GM12878 (cell line): ENCODE measurements at regions not wholly inside any gene's neighbourhood (a gene's known extent, or its start where the extent isn't known, plus 50 kb on each side); places are given as distances from the start of the nearest gene placed in this dataset.

Source experiments
- ATAC-seq: fragments of 200-7000 bp; cut with Tn5 transposase; 3 replicates; pipeline ENCODE4 v1.9.1; 2020; ENCODE audit warnings: mild to moderate bottlenecking, moderate library complexity
- BruUV-seq: library from RNA; stranded (reverse); fragments of 400-500 nt; replicated peaks from 2 replicates; lab custom pipeline; 2021; lab: Mats Ljungman, UMichigan
- CTCF ChIA-PET: fragments of 300-600 bp; sonication (Branson Sonifier 250); formaldehyde crosslinking; extraction: SDS; loops from one replicate; lab custom pipeline; 2021; ENCODE audit warnings: inconsistent platforms; lab: Yijun Ruan, JAX
- POLR2A ChIA-PET: fragments of 350-600 bp; formaldehyde crosslinking; extraction: SDS; loops from one replicate; lab custom pipeline; 2021; ENCODE audit warnings: inconsistent platforms; lab: Charles Lee
- RAD21 ChIA-PET: fragments of 300-600 bp; sonication (Branson Sonifier 250); formaldehyde crosslinking; loops from one replicate; lab custom pipeline; 2023; ENCODE audit warnings: antibody characterized with exemption; ENCODE audit not compliant: unreplicated experiment; lab: Charles Lee
- SMC1A ChIA-PET: fragments of 300-600 bp; sonication (Branson Sonifier 250); formaldehyde crosslinking; loops from one replicate; lab custom pipeline; 2023; ENCODE audit not compliant: unreplicated experiment, uncharacterized antibody; lab: Charles Lee
- DNase-seq: peaks from one replicate; pipeline ENCODE4 v3.0.0-alpha.2; 2011; ENCODE audit warnings: low read depth, low spot score
- FAIRE-seq: peaks from 3 replicates; lab custom pipeline; 2011; peaks lifted over from hg19 to GRCh38; lab: Jason Lieb, UNC
- H2AFZ ChIP-seq: 2 replicates; pipeline ENCODE4 v1.6.0; 2011; ENCODE audit warnings: low read depth, low read length, control low read depth; ENCODE audit not compliant: control insufficient read depth
- H3K27ac ChIP-seq: 2 replicates; pipeline ENCODE4 v1.5.1; 2011; ENCODE audit warnings: control low read depth; ENCODE audit not compliant: control insufficient read depth, insufficient read depth
- H3K27me3 ChIP-seq, 2 experiments: replicated peaks in 1 of 2; 2 replicates each; pipeline versions ENCODE4 v1.6.0 to v1.6.1; 2011; ENCODE audit warnings: low read length in 1 of 2; ENCODE audit not compliant: control insufficient read depth in 2 of 2, insufficient read depth in 2 of 2
- H3K36me3 ChIP-seq, 2 experiments: 2 replicates each; pipeline ENCODE4 v1.5.1; 2011; ENCODE audit warnings: low read length in 1 of 2; ENCODE audit not compliant: control insufficient read depth in 2 of 2, insufficient read depth in 2 of 2
- H3K4me1 ChIP-seq: 2 replicates; pipeline ENCODE4 v1.6.1; 2011; ENCODE audit warnings: mild to moderate bottlenecking, low read length, moderate library complexity, mixed read lengths; ENCODE audit not compliant: control insufficient read depth, insufficient read depth
- H3K4me2 ChIP-seq: 2 replicates; pipeline ENCODE4 v1.6.0; 2011; ENCODE audit warnings: control low read depth; ENCODE audit not compliant: control insufficient read depth, insufficient read depth
- H3K4me3 ChIP-seq: fragments of 200-600 bp; sonication (generic); 2 replicates; pipeline ENCODE4 v1.5.1; 2016
- H3K79me2 ChIP-seq: 2 replicates; pipeline ENCODE4 v1.6.0; 2011; ENCODE audit warnings: low read length; ENCODE audit not compliant: control insufficient read depth, insufficient read depth
- H3K9ac ChIP-seq: 2 replicates; pipeline ENCODE4 v1.8.0; 2011; ENCODE audit warnings: low read length, control low read depth, mixed read lengths; ENCODE audit not compliant: control insufficient read depth, insufficient read depth
- H3K9me3 ChIP-seq: replicated peaks from 3 replicates; pipeline ENCODE4 v1.5.1; 2011; ENCODE audit warnings: mild to moderate bottlenecking, low read length; ENCODE audit not compliant: control insufficient read depth, insufficient read depth
- H4K20me1 ChIP-seq: 2 replicates; pipeline ENCODE4 v1.6.0; 2011; ENCODE audit not compliant: control insufficient read depth, insufficient read depth
- CREM ChIP-seq: IDR thresholded peaks from 2 replicates; pipeline ENCODE4 v1.6.1; 2014; ENCODE audit warnings: antibody characterized with exemption, low read depth
- ELK1 ChIP-seq: IDR thresholded peaks from 2 replicates; pipeline ENCODE4 v1.6.1; 2012; ENCODE audit warnings: low read depth, low read length, improper control_type of control experiment
- HCFC1 ChIP-seq: fragments of 150-350 bp; IDR thresholded peaks from 2 replicates; pipeline ENCODE4 v1.6.1; 2014; ENCODE audit warnings: low read length
- JUNB ChIP-seq: IDR thresholded peaks from 2 replicates; pipeline ENCODE4 v1.6.1; 2016; ENCODE audit warnings: antibody characterized with exemption, mild to moderate bottlenecking
- MTA3 ChIP-seq: IDR thresholded peaks from 2 replicates; pipeline ENCODE4 v1.6.1; 2012; ENCODE audit warnings: low read length, inconsistent platforms, borderline replicate concordance
- NFYB ChIP-seq: IDR thresholded peaks from 2 replicates; pipeline ENCODE4 v1.6.1; 2011; ENCODE audit warnings: low read depth, mild to moderate bottlenecking, low read length, improper control_type of control experiment, moderate library complexity; ENCODE audit not compliant: insufficient read depth
- NKRF ChIP-seq: fragments of 450-650 bp; conservative IDR thresholded peaks from 2 replicates; pipeline ENCODE4 v1.6.1; 2017; ENCODE audit warnings: mild to moderate bottlenecking, moderate library complexity
- RAD21 ChIP-seq: IDR thresholded peaks from 2 replicates; pipeline ENCODE4 v1.6.1; 2011; ENCODE audit warnings: mild to moderate bottlenecking, low read depth, low read length, moderate library complexity; ENCODE audit not compliant: insufficient read depth
- RB1 ChIP-seq: fragments of 450-650 bp; formaldehyde crosslinking; IDR thresholded peaks from 2 replicates; pipeline ENCODE4 v1.6.1; 2017; ENCODE audit warnings: mild to moderate bottlenecking, borderline replicate concordance
- REST ChIP-seq: IDR thresholded peaks from 2 replicates; pipeline ENCODE4 v1.6.1; 2012; ENCODE audit warnings: mild to moderate bottlenecking, low read depth, low read length
- RUNX3 ChIP-seq: IDR thresholded peaks from 2 replicates; pipeline ENCODE4 v1.6.1; 2012; ENCODE audit warnings: low read length, inconsistent platforms
- STAT3 ChIP-seq: IDR thresholded peaks from 2 replicates; pipeline ENCODE4 v1.6.1; 2011; ENCODE audit warnings: low read depth, low read length, improper control_type of control experiment
- WGBS: methylation state at CpG from one replicate; pipeline ENCODE4 v1.1.6; 2016; ENCODE audit warnings: low lambda C conversion rate; ENCODE audit not compliant: insufficient replicate concordance, insufficient coverage; ENCODE audit errors: missing lambda C conversion rate; 5-methylcytosine and 5-hydroxymethylcytosine counted together
- in situ Hi-C: fragments of 300-500 bp; cut with MboI; formaldehyde crosslinking; loops from 9 replicates; pipeline ENCODE4 v1.14.3; 2018; ENCODE audit warnings: mixed read lengths
- intact Hi-C: fragments of 100-400 bp; cut with micrococcal nuclease; formaldehyde crosslinking; loops from one replicate; pipeline ENCODE4 v1.14.2; 2022; ENCODE audit not compliant: unreplicated experiment

GRCh38 chr2:61620244-61621159 lies 82.3 kb upstream of the XPO1 start:
- ChIA-PET CTCF (interaction anchor here (0.6 to 1.3 kb wide), 5 partner anchors 14 to 622 kb away, joined by 3 to 4 read pairs (median 4); no protein-coding TSS in a partner anchor), POLR2A (no interaction called here), RAD21 (interaction anchor here (1.3 kb wide), 1 partner anchor 94 kb away, joined by 3 read pairs; no protein-coding TSS in a partner anchor), SMC1A (interaction anchor here (0.8 kb wide), 1 partner anchor 86 kb away, joined by 3 read pairs; no protein-coding TSS in a partner anchor)
- Histone ChIP-seq H3K27ac (no peak overlapping the region), H3K4me1 (no peaks in the 10 kb centered on the region), H3K79me2 (no peaks in the 10 kb centered on the region), H3K36me3 (no peaks in the 10 kb centered on the region), H2AFZ (no peak overlapping the region), H3K9me3 (no peaks in the 10 kb centered on the region), H3K4me2 (no peak overlapping the region), H3K9ac (no peak overlapping the region), H3K4me3 (no peak overlapping the region), H4K20me1 (no peaks in the 10 kb centered on the region), H3K27me3 (no peaks in the 10 kb centered on the region)
- in situ Hi-C loops (no loop called here), intact Hi-C loops (no loop called here)
- TF ChIP-seq HCFC1 (no peak), REST (no peak), RUNX3 (0 out of 2 replicates have a peak, but pooled peaks have one; percentile 31), RAD21 (peak; percentile 30; the same call in 1 of the 2 replicates), RB1 (no peak), STAT3 (no peak), JUNB (peak; percentile 65), NFYB (no peak), CREM (0 out of 2 replicates have a peak, but pooled peaks have one; percentile 12), MTA3 (no peak), NKRF (no peak), ELK1 (no peak)
- no TSS peak for BruUV-seq
- no peak for DNase-seq
- no peak for FAIRE-seq
- 65% methylated on average over 6 of the region's 6 CpGs for whole genome bisulfite sequencing
- ATAC-seq, result peak; percentile 69
